HFFc6 (cell line): ENCODE measurements at regions not wholly inside any gene's neighbourhood (a gene's known extent, or its start where the extent isn't known, plus 50 kb on each side); places are given as distances from the start of the nearest gene placed in this dataset.

ENCODE experiments used
- DNase-seq: peaks from one replicate; pipeline ENCODE4 v3.0.0-alpha.2; 2018
- H3K27ac Mint-ChIP-seq: 2 replicates; pipeline ENCODE4 v1.8.0; 2020; ENCODE audit warnings: mild to moderate bottlenecking, mixed read lengths
- H3K27me3 Mint-ChIP-seq: 2 replicates; pipeline ENCODE4 v1.8.0; 2021; ENCODE audit warnings: mild to moderate bottlenecking, moderate library complexity, mixed read lengths; ENCODE audit not compliant: insufficient read depth
- H3K36me3 Mint-ChIP-seq: 2 replicates; pipeline ENCODE4 v1.8.0; 2021; ENCODE audit warnings: low read depth, mixed read lengths
- H3K4me1 Mint-ChIP-seq: 2 replicates; pipeline ENCODE4 v1.8.0; 2020; ENCODE audit warnings: low read depth, mixed read lengths
- H3K4me3 Mint-ChIP-seq: 2 replicates; pipeline ENCODE4 v1.8.0; 2020; ENCODE audit warnings: mild to moderate bottlenecking, moderate library complexity, mixed read lengths
- H3K9me3 Mint-ChIP-seq: 2 replicates; pipeline ENCODE4 v1.8.0; 2020; ENCODE audit warnings: mild to moderate bottlenecking, mixed read lengths
- TF ChIP-seq, protein P1 (sequence below): fragments of 200-600 bp; sonication (generic); IDR thresholded peaks from 2 replicates; pipeline ENCODE4 v1.5.0; 2021; ENCODE audit warnings: antibody characterized with exemption, mild to moderate bottlenecking

DNA sequence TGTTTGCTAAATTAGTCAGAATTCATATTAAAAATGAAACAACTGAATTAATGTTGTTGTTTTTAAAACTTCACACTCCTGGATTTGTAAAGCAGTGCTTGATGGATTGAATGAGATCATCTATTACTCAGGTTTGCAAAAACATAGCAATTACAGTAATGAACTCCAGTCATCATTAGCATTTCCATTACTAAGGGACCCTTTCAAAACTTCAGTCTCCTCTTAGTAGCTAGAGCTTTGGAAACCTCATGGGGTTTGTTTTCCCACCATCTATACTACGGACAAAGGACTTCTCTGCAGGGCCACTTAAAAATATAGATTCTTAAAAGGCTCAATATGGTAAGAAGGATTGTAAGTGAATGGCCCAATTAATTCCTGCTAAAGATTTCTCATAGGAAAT is 174.5 kb upstream of the PRNP start:
- TF ChIP-seq, protein P1, sequence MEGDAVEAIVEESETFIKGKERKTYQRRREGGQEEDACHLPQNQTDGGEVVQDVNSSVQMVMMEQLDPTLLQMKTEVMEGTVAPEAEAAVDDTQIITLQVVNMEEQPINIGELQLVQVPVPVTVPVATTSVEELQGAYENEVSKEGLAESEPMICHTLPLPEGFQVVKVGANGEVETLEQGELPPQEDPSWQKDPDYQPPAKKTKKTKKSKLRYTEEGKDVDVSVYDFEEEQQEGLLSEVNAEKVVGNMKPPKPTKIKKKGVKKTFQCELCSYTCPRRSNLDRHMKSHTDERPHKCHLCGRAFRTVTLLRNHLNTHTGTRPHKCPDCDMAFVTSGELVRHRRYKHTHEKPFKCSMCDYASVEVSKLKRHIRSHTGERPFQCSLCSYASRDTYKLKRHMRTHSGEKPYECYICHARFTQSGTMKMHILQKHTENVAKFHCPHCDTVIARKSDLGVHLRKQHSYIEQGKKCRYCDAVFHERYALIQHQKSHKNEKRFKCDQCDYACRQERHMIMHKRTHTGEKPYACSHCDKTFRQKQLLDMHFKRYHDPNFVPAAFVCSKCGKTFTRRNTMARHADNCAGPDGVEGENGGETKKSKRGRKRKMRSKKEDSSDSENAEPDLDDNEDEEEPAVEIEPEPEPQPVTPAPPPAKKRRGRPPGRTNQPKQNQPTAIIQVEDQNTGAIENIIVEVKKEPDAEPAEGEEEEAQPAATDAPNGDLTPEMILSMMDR: no peak
- DNase-seq: no peak
- Mint-ChIP-seq H3K9me3 (peaks cover 17% of the 10 kb centered on the region), H3K4me3 (no peak overlapping the region), H3K36me3 (peaks cover 34% of the 10 kb centered on the region), H3K27me3 (no peaks in the 10 kb centered on the region; the same call in none of the 2 replicates), H3K4me1 (peaks cover 84% of the 10 kb centered on the region), H3K27ac (peak overlapping the region; percentile 96)

DNA sequence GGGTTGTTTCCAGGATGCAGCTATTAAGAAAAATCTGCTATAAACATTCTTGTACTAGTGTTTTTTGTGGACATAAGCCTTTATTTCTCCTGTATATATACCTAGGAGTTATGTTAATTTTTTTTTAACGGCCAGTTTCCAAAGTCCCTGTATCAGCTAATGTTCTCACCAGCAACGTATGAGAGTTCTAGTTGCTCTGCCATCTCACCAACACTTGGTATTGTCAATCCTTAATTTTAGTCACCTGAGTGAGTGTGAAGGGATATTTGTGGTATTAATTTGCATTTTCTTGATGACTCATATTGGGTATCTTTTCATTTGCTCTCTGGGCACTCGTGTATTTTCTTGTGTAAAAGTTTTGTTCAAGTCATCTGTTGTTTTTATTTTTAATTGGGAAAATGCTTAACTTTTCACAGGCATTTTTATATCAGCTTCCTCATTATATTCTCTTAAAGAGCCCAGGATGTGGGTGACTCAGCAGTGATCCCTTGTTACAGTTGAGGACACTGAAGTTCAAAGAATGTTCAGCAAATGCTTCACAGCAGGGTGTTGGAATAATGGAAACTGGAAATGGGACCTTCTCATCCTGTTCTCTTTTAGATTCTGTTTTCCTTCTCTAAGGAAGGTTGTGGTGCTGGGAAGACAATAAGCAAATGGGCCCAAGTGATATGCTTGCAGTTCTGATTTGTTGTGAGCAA is 176.3 kb upstream of the PRNP start:
- DNase-seq: peak; percentile 32
- Mint-ChIP-seq H3K9me3 (peaks cover 17% of the 10 kb centered on the region), H3K4me1 (peaks cover 95% of the 10 kb centered on the region), H3K36me3 (peaks cover 35% of the 10 kb centered on the region), H3K27me3 (no peaks in the 10 kb centered on the region; the same call in none of the 2 replicates), H3K27ac (peak overlapping the region; percentile 79), H3K4me3 (no peak overlapping the region)
- TF ChIP-seq, protein P1: no peak

DNA sequence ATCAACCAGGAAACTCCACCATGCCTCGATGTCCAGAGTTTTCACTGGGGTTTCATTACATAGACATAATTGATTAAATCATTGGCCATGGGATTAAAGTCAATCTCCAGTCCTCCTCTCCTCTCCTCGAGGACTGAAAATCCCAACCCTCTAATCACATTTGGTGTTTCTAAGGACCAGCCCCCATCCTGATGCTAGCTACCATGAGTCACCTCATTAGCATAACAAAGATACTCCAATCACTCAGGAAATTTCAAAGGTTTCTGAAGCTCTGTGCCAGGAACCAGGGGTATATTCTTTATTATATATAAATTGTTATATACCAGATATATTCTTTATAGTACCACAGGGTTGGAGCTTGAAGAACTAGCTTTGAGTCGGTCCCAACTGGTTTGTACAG is 177.5 kb upstream of the PRNP start:
- Mint-ChIP-seq H3K27me3 (no peaks in the 10 kb centered on the region; the same call in none of the 2 replicates), H3K4me1 (peaks cover 89% of the 10 kb centered on the region), H3K36me3 (peaks cover 44% of the 10 kb centered on the region), H3K4me3 (no peak overlapping the region), H3K9me3 (peaks cover 17% of the 10 kb centered on the region), H3K27ac (peak overlapping the region; percentile 93)
- TF ChIP-seq, protein P1: no peak
- DNase-seq: no peak

DNA sequence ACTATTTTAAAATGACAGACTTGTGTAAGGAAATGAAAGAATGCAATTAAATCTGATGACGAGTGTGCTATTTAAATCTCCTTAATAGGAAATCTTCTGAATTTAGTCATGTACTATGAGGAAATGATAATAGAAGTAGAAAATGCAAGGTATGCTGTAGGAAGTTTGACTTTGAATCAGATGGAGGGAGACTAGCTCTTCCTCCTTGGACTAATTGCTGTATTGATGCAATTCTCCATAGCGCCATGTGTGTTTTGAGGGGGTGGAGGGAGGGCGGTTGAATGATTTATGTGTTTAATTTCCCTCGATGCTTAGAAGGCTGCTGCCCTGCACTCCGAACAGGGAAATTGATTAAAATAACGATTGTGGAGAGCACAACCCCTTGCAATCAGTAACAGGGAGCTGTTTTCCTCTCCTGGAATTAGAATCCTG is 179.0 kb upstream of the PRNP start:
- peak overlapping the region; percentile 93 for H3K27ac Mint-ChIP-seq
- TF ChIP-seq, protein P1: no peak
- peaks cover 80% of the 10 kb centered on the region for H3K4me1 Mint-ChIP-seq
- H3K9me3 Mint-ChIP-seq: peaks cover 17% of the 10 kb centered on the region
- no peaks in the 10 kb centered on the region; the same call in none of the 2 replicates for H3K27me3 Mint-ChIP-seq
- H3K4me3 Mint-ChIP-seq: peak overlapping the region; percentile 63
- peaks cover 45% of the 10 kb centered on the region for H3K36me3 Mint-ChIP-seq
- peak; percentile 97 for DNase-seq

DNA sequence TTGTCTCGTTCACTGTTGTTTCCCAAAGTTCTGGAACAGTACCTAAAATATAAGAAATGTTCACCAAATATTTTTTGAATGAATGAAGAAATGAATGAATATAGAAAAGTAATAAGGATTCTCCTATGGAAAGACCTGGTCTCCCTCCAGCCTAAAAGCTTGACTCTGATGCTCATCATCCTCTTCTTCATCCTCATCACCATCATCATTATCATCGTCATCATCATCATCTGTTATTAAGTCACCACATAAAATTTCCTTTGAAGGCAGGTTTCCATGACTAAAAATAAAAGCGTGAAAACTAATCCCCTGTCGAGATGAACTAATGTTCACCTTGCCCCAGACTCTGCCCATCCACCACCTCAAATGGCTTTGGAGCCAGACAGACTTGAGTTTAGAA is 181.4 kb upstream of the PRNP start:
- Mint-ChIP-seq H3K9me3 (peaks cover 25% of the 10 kb centered on the region), H3K27me3 (no peaks in the 10 kb centered on the region; the same call in none of the 2 replicates), H3K36me3 (peaks cover 49% of the 10 kb centered on the region), H3K27ac (no peak overlapping the region), H3K4me1 (peaks cover 55% of the 10 kb centered on the region), H3K4me3 (no peak overlapping the region)
- TF ChIP-seq, protein P1: no peak
- DNase-seq: no peak
